Neuron (in vitro differentiated cells): ENCODE measurements at regions not wholly inside any gene's neighbourhood (a gene's known extent, or its start where the extent isn't known, plus 50 kb on each side); places are given as distances from the start of the nearest gene placed in this dataset.

ENCODE experiments used
- H2AFZ ChIP-seq: one replicate; pipeline ENCODE4 v1.6.1; 2013; ENCODE audit warnings: low read depth, mild to moderate bottlenecking, inconsistent platforms, low read length, moderate library complexity
- H3K27me3 ChIP-seq: one replicate; pipeline ENCODE4 v1.6.1; 2013; ENCODE audit warnings: low read length; ENCODE audit not compliant: insufficient read depth
- H3K36me3 ChIP-seq: one replicate; pipeline ENCODE4 v1.6.1; 2013; ENCODE audit warnings: low read length; ENCODE audit not compliant: insufficient read depth
- H3K4me1 ChIP-seq: one replicate; pipeline ENCODE4 v1.6.1; 2013; ENCODE audit warnings: low read length; ENCODE audit not compliant: insufficient read depth
- H3K4me3 ChIP-seq: 2 replicates; pipeline ENCODE4 v1.5.1; 2013; ENCODE audit warnings: mild to moderate bottlenecking, low read length, moderate library complexity
- H3K9me3 ChIP-seq: one replicate; pipeline ENCODE4 v1.6.1; 2013; ENCODE audit warnings: low read length

- H3K9me3 ChIP-seq = no peaks in the 10 kb centered on the region
- no peak overlapping the region for H3K4me3 ChIP-seq
- H3K27me3 ChIP-seq = no peaks in the 10 kb centered on the region
- peaks cover 5% of the 10 kb centered on the region for H3K4me1 ChIP-seq
- H2AFZ ChIP-seq = no peak overlapping the region
- H3K36me3 ChIP-seq = no peaks in the 10 kb centered on the region
These were observed 241.3 kb upstream of the LCORL start for GRCh38 chr4:18262832-18263231.

GRCh38 chr4:18252052-18252451, 230.5 kb upstream of the LCORL start:
- no peaks in the 10 kb centered on the region for H3K27me3 ChIP-seq
- no peaks in the 10 kb centered on the region for H3K9me3 ChIP-seq
- no peaks in the 10 kb centered on the region for H3K36me3 ChIP-seq

DNA sequence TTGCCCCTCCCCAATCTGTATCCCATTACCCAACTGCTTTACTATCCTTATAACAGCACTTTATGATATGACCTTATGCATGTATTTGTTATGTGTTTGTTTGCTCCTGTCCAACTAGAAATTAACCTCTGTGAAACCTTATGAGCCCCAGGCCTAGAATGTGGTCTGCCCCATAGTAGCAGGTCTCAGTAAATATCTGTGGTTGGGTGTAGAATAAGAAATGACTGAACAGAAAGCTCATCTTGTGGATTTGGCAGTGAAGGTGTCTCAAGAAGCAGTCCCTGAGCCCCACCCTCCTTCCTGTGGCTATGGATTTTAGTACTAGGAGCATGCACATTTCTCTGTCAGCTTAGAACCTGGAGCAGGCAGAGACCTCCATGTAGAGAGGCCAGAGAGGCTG, 229.0 kb upstream of the LCORL start:
- Histone ChIP-seq H3K9me3 (no peaks in the 10 kb centered on the region), H3K27me3 (no peaks in the 10 kb centered on the region), H2AFZ (no peak overlapping the region), H3K4me3 (no peak overlapping the region), H3K36me3 (no peaks in the 10 kb centered on the region), H3K4me1 (no peaks in the 10 kb centered on the region)

More at GRCh38 chr4:18252052-18252451, 230.5 kb upstream of the LCORL start:
- Histone ChIP-seq H3K4me3 (no peak overlapping the region), H2AFZ (no peak overlapping the region), H3K4me1 (no peaks in the 10 kb centered on the region)

DNA sequence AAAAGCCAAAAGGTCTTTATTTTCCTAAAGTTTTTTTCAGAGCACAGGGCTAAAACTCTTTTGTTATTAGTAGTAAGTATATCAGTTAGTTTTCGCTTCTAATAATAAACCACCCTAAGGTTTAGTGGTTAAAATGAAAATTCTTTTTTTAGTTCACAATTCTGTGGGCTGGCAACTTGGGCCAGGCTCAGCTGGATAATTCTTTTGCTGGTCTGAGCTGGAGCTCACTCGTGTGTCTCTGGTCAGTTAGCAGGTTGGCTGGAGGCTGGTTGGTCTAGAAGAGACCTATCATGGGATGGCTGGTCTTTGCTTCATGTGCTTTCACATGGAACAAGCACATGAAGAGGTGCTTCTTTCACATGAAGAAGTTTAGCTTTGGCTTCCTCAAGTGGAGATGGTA, 227.1 kb upstream of the LCORL start:
- H3K4me3 ChIP-seq = no peak overlapping the region
- no peaks in the 10 kb centered on the region for H3K4me1 ChIP-seq
- H3K9me3 ChIP-seq = no peaks in the 10 kb centered on the region
- H3K36me3 ChIP-seq = no peaks in the 10 kb centered on the region
- no peaks in the 10 kb centered on the region for H3K27me3 ChIP-seq
- H2AFZ ChIP-seq = no peak overlapping the region

DNA sequence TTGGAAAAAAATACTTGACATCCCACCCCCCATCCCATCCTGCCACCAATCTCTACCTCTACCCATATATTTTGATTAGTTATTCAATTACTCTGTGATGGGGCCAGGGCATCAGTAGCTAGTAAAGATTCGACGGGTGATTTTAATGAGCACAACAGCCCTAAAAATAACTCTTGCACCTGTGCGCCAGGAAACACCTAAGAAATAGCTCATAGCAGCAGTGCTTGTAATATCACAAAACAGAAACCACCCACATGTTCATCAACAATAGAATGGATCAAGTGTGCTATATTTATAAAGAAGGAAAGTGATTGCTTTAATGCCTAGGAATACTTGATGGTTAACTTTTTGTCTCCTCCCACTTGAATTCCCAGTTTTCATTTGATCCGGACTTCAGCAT, 225.6 kb upstream of the LCORL start:
- Histone ChIP-seq H3K4me1 (no peaks in the 10 kb centered on the region), H3K4me3 (no peak overlapping the region), H3K27me3 (no peaks in the 10 kb centered on the region), H2AFZ (no peak overlapping the region), H3K9me3 (no peaks in the 10 kb centered on the region), H3K36me3 (no peaks in the 10 kb centered on the region)

- no peak overlapping the region for H2AFZ ChIP-seq
- H3K27me3 ChIP-seq = no peaks in the 10 kb centered on the region
- no peaks in the 10 kb centered on the region for H3K9me3 ChIP-seq
These were observed 221.6 kb upstream of the LCORL start for GRCh38 chr4:18242919-18243693.

GRCh38 chr4:18241727-18242126, 220.2 kb upstream of the LCORL start:
- Histone ChIP-seq H3K4me3 (no peak overlapping the region), H3K36me3 (no peaks in the 10 kb centered on the region), H3K27me3 (no peaks in the 10 kb centered on the region), H2AFZ (no peak overlapping the region), H3K9me3 (no peaks in the 10 kb centered on the region), H3K4me1 (no peaks in the 10 kb centered on the region)

More at GRCh38 chr4:18242919-18243693, 221.6 kb upstream of the LCORL start:
- H3K4me1 ChIP-seq = no peaks in the 10 kb centered on the region
- H3K4me3 ChIP-seq = no peak overlapping the region
- H3K36me3 ChIP-seq = no peaks in the 10 kb centered on the region

GRCh38 chr4:18234108-18234507, 212.6 kb upstream of the LCORL start:
- Histone ChIP-seq H3K36me3 (no peaks in the 10 kb centered on the region), H3K9me3 (no peaks in the 10 kb centered on the region), H3K27me3 (no peaks in the 10 kb centered on the region), H2AFZ (no peak overlapping the region), H3K4me1 (no peaks in the 10 kb centered on the region), H3K4me3 (no peak overlapping the region)

GRCh38 chr4:18231726-18232125, 210.2 kb upstream of the LCORL start:
- H3K9me3 ChIP-seq = no peaks in the 10 kb centered on the region
- H3K4me1 ChIP-seq = no peaks in the 10 kb centered on the region
- no peak overlapping the region for H2AFZ ChIP-seq
- H3K27me3 ChIP-seq = no peaks in the 10 kb centered on the region
- no peaks in the 10 kb centered on the region for H3K36me3 ChIP-seq
- H3K4me3 ChIP-seq = no peak overlapping the region

- Histone ChIP-seq H3K9me3 (no peaks in the 10 kb centered on the region), H3K27me3 (no peaks in the 10 kb centered on the region), H3K4me3 (no peak overlapping the region), H3K36me3 (no peaks in the 10 kb centered on the region), H2AFZ (no peak overlapping the region), H3K4me1 (no peaks in the 10 kb centered on the region)
These were observed 206.3 kb upstream of the LCORL start for GRCh38 chr4:18227880-18228279.

DNA sequence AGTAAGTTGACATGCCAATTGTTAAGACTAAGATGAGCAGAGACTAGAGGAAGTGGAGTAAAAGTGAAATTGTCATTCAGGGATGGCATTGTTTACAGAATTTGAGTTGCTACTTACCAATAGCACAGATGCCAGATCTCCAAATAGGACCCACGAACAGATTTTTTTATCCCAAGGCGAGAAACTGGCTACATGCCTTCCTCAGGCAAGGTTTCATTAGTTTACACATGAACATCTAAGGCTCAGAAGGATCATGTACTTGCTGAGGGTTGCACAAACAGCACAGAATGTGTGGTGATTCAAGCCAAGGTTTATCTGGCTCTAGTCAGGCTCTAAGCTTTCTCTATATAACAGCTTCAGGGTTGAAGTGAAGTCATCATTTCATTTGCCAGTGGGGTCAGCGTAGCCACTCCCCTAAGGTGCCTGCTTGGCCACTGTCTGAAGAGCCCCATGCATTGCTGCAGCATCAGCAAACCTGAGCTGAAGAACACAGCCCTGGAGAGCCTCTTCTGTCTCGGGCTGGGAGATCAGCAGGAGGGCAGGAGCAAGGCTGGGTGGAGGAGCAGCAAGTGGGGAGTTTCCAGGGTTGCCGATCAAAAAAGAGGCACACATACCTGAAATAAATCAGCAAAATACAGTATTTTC, 193.0 kb upstream of the LCORL start:
- Histone ChIP-seq H3K4me1 (no peaks in the 10 kb centered on the region), H2AFZ (no peak overlapping the region), H3K36me3 (no peaks in the 10 kb centered on the region), H3K27me3 (no peaks in the 10 kb centered on the region), H3K9me3 (no peaks in the 10 kb centered on the region), H3K4me3 (no peak overlapping the region)

DNA sequence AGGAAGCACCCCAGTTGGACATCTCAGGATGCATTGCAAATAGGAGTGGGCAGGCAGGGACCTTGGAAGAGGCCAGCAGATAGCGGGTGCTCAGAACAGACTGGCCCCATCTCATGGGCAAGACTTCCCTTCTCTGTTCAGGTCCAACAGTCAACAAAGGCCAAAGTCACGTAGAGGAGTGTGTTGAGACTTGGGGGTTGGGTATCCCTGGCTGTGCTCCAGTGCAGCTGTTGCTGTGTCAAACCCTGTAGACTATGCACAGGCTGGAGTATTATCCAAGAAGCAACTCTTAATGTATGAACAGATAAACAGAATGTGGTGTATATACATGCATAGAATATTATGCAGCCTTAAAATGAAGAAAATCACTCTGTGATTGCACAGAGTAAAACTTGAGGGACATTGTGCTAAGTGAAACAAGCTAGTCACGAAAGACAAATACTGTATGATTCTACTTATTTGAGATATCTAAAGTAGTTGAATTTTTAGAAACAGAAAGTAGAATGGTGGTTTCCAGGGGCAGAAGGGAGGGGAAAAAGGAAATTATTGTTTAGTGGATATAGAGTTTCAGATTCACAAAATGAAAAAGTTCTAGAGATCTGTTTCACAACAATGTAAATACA, 192.1 kb upstream of the LCORL start:
- H3K4me3 ChIP-seq = no peak overlapping the region
- no peaks in the 10 kb centered on the region for H3K36me3 ChIP-seq
- no peaks in the 10 kb centered on the region for H3K4me1 ChIP-seq
- no peak overlapping the region for H2AFZ ChIP-seq
- H3K9me3 ChIP-seq = no peaks in the 10 kb centered on the region
- H3K27me3 ChIP-seq = no peaks in the 10 kb centered on the region

- no peak overlapping the region for H2AFZ ChIP-seq
- no peak overlapping the region for H3K4me3 ChIP-seq
- no peaks in the 10 kb centered on the region for H3K27me3 ChIP-seq
- no peaks in the 10 kb centered on the region for H3K36me3 ChIP-seq
- no peaks in the 10 kb centered on the region for H3K9me3 ChIP-seq
- no peaks in the 10 kb centered on the region for H3K4me1 ChIP-seq
These were observed 187.9 kb upstream of the LCORL start for GRCh38 chr4:18209448-18209847.
